GM12872 (cell line): ENCODE measurements at regions not wholly inside any gene's neighbourhood (a gene's known extent, or its start where the extent isn't known, plus 50 kb on each side); places are given as distances from the start of the nearest gene placed in this dataset.

ENCODE experiments used
- TF ChIP-seq, protein P1 (sequence below): IDR thresholded peaks from 3 replicates; pipeline ENCODE4 v1.5.1; 2011; ENCODE audit warnings: low read depth, mild to moderate bottlenecking, low read length, moderate library complexity; ENCODE audit not compliant: insufficient read depth

- TF ChIP-seq, protein P1, sequence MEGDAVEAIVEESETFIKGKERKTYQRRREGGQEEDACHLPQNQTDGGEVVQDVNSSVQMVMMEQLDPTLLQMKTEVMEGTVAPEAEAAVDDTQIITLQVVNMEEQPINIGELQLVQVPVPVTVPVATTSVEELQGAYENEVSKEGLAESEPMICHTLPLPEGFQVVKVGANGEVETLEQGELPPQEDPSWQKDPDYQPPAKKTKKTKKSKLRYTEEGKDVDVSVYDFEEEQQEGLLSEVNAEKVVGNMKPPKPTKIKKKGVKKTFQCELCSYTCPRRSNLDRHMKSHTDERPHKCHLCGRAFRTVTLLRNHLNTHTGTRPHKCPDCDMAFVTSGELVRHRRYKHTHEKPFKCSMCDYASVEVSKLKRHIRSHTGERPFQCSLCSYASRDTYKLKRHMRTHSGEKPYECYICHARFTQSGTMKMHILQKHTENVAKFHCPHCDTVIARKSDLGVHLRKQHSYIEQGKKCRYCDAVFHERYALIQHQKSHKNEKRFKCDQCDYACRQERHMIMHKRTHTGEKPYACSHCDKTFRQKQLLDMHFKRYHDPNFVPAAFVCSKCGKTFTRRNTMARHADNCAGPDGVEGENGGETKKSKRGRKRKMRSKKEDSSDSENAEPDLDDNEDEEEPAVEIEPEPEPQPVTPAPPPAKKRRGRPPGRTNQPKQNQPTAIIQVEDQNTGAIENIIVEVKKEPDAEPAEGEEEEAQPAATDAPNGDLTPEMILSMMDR = no peak
Measured at GRCh38 chr21:41634211-41634694, 126.3 kb upstream of the TMPRSS2 start.

DNA sequence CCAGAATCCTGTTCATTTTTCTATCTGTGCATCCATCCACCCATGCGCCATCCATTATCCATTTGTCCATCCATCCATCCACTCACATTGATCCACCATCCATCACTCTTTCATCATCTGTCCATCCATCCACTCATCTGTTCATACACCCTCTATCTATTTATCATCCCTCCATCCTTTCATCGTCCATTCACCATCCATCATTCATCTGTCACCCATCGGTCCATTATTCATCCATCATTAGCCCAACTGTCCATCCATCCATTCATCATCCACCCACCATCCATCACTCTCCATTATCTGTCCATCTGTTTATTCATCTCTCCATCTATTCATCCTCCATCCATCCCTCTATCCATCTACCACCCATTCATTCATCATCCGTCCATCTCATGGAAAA, 125.7 kb upstream of the TMPRSS2 start:
- TF ChIP-seq, protein P1 = no peak

- TF ChIP-seq, protein P1 = no peak
Measured at GRCh38 chr21:41632748-41633475, 125.0 kb upstream of the TMPRSS2 start.

GRCh38 chr21:41631564-41632461, 123.9 kb upstream of the TMPRSS2 start:
- TF ChIP-seq, protein P1 = no peak

DNA sequence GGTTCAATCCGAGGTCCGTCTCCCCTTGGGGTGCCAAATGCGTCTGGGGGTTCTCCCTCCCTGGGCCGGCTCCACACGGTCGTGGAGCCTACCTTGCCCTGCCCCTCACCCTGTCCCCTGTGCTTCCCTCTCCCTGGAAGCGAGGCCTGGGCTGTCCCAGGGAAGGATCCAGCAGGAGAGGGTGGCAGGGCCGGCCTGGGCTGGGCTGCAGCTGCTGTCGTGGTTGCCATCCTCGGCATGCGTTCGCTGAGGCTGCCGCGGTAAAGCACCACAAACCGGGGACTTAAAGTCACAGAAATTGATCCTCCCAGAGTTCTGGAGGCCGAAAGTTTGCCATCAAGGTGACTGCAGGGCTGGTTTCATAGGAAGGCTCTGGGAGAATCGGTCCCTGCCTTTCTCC, 123.0 kb upstream of the TMPRSS2 start:
- TF ChIP-seq, protein P1 = no peak

- TF ChIP-seq, protein P1 = no peak
Measured at GRCh38 chr21:41630249-41630648, 122.3 kb upstream of the TMPRSS2 start.

GRCh38 chr21:41628256-41628655, 120.3 kb upstream of the TMPRSS2 start:
- TF ChIP-seq, protein P1 = no peak
